T-helper 22 cell (primary cell): ENCODE measurements at regions not wholly inside any gene's neighbourhood (a gene's known extent, or its start where the extent isn't known, plus 50 kb on each side); places are given as distances from the start of the nearest gene placed in this dataset.
"Not testable (repeated sequence)": the region's sequence is repeated elsewhere in the genome, so short reads cannot be mapped to it uniquely, and the experiment has no call there.

Experiments
- DNase-seq: peaks from one replicate; pipeline ENCODE4 v3.0.0-alpha.2; 2020; ENCODE audit warnings: low read depth

DNA sequence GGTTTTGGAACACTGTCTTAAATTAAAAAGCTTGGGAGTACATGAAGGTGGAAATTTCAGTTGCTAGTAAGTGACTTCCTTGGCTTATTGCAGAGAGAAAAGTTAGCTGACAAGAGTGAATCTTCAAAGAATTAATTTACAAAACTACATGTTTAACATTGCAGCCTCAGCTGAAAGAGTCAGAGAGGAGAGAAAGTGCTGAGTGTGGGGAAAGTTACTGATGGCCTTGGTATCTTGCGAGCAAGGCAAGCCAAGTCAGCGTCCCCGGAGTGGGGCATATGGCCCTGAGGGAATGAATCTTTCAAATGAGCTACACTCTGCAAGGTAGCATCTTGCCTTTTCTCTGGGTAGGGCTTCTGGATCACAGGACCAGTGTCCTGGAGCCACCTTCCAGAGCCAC is 131.3 kb downstream of the LPIN1 start:
- DNase-seq, result no peak

GRCh38 chr2:11885253-11885652 is 138.8 kb downstream of the LPIN1 start:
- not testable (repeated sequence) for DNase-seq

DNA sequence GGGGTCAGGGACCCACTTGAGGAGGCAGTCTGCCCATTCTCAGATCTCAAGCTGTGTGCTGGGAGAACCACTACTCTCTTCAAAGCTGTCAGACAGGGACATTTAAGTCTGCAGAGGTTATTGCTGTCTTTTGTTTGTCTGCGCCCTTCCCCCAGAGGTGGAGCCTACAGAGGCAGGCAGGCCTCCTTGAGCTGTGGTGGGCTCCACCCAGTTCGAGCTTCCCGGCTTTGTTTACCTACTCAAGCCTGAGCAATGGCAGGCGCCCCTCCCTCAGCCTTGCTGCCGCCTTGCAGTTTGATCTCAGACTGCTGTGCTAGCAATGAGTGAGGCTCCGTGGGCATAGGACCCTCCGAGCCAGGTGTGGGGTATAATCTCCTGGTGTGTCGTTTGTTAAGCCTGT is 140.5 kb downstream of the LPIN1 start:
- DNase-seq, result not testable (repeated sequence)

DNA sequence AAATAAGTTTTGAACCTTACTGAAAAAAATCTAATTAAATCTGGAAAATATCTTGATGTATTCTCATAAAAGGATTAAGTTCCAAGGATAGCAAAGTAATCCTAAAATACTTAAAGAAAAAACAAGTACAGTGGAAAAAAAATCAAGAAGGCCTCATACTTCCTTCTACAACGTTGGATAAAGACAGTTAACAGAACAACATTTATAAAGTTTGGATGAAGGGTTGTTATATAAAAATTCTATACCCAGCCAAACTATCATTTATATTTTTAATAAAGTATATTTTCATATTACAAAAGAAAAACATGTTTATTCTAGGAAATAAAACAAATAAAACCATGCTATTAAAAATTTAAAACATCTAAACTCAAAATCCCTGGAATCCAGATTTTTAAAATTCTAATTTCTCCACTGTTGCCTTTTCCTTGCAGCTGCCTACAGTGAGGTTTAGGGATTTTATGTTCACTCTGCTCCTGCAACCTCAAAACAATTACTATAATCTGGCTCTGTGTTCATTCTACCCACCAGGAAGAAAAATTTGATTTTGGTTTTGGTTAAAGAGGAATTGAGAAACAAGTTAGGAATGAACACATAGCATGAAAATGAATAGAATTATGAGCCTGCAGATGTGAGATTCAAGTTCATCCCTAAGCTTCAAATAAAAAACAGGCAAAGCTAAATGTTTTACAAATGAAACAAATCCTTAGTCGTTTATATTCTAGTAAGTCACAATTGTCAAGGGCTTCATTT is 142.8 kb downstream of the LPIN1 start:
- no peak for DNase-seq

- DNase-seq, result no peak
These were observed 143.4 kb downstream of the LPIN1 start for GRCh38 chr2:11889854-11890253.

DNA sequence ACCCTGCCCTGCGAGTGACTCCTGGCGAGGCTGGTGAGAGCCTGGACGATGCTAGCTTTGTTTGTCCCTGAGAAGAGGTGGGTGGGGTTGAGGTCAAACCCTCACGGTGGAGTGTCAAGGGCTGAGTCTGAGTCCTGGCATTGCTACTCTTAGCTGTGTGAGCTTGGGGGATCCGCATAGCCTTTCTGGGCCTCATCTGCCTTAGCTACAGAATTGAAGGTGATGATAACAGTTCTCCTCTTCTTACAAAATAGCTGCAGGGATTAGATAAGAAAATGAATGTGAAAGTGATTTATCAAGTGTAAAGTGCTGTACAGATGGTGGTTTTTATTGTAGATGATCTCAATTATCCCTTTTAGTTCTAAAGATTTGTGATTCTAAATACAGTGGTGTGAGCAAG is 144.6 kb downstream of the LPIN1 start:
- no peak for DNase-seq

DNA sequence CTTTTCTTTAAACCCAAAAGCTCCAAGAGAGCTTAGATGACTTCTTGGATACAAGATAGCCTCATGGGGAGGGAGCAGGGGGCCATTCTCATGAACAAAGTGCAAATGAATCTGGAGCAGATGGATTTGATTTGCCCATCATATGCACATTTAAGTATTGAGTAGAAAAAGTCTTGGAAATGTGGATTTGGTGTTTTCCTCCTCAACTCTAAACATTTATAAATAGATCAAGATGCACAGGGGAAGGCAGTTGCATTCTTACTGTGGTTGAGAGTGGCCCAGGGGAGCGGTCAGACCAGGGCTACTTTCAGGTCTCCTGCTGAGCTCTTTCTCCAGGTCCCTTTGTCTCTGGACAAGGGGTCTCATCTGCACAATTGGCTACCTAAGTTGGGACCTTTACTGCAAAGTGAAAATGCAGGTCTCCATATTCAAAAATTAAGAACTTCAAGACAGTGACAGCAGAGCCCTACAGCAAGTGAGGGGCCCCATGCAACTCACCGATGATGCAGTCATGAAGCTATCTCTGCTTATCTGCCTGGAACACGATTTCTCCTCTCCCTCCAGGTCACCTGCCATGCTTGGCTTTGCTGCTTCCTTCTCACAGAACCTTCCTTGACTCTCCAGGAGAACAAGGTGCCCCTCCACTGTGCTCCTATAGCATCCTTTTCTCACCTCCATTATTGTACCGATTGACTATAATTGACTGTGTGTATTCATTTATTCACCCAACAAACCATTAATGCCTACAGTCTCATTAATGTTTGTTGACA is 145.4 kb downstream of the LPIN1 start:
- no peak for DNase-seq

DNA sequence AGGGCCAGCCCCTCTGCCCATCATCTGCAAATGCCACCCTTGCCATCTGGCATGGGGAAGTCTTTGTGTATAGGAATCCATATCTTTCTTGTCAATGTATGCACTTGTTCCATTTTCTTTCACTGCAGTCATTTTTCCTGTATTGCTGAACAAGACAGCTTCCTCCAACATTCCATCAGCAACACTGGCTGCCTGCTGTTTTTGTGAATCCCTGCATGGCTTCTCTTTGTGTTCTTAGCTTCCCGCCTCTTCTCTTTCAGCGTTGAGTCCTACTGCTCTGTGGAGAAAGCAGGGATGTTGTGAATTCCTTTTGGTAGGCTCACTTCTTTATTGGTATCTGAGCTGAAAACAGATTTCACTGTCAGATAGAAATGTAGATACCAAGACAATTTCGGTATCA is 150.0 kb downstream of the LPIN1 start:
- no peak for DNase-seq

DNA sequence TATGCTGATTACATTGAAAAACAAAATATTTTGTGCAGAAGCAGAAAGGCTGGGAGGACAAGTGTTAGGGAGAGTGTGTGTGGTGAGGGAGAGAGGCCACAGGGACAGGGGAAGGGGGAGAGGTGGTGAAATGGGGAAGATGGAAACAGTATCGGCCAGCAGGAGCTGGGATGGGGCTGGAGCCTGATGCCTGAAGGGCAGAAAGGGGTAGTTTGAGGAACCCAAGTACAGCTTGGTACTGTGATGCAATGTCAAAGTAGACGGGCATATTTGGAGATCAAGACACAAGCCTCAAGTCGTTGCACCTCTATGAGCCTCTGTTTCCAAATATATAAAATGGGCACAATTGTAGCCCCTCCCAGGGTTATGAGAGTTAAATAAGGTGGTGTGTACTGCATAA is 152.1 kb downstream of the LPIN1 start:
- no peak for DNase-seq

GRCh38 chr2:11899264-11899818 is 152.9 kb downstream of the LPIN1 start:
- no peak for DNase-seq

GRCh38 chr2:11900891-11901290 is 154.5 kb downstream of the LPIN1 start:
- not testable (repeated sequence) for DNase-seq

DNA sequence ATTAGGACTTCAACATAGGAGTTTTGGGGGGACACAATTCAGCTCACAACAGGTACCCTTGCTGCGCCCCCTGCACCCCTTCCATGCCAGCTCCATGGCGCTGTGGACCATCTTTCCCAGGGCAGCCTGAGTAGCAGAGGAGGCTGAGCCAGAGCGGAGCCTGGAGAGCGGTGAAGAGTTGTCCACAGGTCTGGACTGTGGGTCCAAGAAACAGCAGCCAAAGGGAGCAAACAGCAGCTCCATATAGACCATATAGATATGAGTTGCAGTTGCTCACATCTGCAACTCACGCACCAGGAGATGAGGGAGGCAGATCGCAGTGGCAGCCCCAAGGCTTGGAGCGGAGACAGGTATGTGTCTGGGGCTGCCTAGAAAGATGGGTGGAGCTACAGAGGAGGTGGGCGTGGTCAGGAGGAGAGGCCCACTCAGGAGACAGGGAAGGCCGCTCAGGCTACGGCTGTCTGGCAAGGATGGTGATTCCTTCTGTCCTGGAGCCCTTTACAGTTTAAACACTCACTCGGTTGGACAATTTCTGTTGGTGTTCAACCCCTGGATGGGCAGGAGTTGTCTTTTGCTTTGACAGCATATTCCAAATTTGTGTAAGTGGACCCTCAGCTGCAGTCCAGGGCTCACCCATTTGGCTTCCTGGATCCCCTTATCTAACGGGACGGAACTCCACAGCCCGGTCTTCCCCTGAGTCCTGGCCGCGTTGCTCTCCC is 155.1 kb downstream of the LPIN1 start:
- DNase-seq, result no peak

DNA sequence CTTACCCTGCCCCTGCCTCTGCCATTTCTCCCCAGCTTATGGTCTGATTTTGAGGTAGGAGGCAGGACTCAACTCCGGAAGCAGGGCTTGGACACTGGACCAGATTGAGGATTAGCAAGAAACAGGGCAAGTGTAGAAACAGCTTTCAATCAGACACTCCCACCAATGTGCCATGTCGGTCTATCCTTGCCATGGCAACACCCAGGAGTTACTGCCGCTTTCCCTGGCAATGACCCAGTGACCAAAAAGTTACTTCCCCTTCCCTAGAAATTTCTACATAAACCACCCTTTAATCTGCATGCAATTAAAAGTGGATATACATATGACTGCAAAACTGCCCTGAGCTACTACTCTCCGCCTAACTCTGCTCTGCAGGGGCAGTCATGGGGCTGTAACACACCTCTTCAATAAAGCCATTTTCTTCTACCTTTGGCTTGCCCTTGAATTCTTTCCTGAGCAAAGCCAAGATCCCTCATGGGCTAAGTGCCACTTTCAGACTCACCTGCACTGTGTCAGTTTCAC is 156.7 kb downstream of the LPIN1 start:
- DNase-seq, result no peak

- DNase-seq, result no peak
These were observed 157.6 kb downstream of the LPIN1 start for GRCh38 chr2:11904029-11904428.

- no peak for DNase-seq
These were observed 158.5 kb downstream of the LPIN1 start for GRCh38 chr2:11904941-11905340.

DNA sequence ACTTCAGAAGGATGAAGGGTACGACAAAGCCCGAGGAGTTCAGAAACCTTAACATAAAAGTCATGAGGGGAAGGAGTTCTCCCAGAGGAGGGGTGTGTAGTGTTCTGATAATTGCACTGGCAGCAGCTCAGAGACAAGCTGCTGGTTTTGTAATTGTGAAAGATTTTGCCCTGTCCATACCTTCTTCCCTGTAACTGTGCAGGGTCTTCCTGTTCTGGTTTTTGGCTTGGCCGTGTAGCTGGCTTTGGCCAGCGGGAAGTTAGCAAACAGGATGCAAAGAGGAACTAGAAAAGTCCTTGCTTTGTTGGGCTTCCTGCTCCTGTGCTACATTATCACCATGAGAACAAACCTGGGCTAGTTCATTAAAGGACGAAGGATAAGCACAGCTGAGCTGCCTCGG is 160.8 kb downstream of the LPIN1 start:
- DNase-seq, result no peak

GRCh38 chr2:11910971-11911370 is 164.5 kb downstream of the LPIN1 start:
- no peak for DNase-seq

GRCh38 chr2:11912980-11913379 is 166.5 kb downstream of the LPIN1 start:
- no peak for DNase-seq

DNA sequence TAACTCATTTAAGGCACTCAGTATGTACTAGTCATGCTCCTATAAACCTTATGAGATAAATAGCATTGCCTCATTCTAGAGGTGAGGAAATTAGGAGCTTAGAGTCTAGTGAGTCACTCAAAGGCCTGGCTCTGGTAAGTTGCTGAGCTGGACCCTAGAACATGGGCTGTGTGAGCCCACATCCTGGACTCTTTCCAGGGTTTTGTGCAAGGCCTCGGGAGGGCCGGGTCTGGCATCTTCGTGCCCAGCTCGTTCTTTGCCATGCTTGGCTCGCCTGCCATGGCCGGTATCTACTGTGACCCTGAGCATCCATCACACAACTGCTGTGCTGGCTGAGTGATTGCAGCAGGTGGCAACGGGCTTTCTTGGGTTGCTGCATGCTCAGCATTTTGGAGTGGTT is 168.0 kb downstream of the LPIN1 start:
- DNase-seq, result no peak

GRCh38 chr2:11915650-11916049 is 169.2 kb downstream of the LPIN1 start:
- no peak for DNase-seq

DNA sequence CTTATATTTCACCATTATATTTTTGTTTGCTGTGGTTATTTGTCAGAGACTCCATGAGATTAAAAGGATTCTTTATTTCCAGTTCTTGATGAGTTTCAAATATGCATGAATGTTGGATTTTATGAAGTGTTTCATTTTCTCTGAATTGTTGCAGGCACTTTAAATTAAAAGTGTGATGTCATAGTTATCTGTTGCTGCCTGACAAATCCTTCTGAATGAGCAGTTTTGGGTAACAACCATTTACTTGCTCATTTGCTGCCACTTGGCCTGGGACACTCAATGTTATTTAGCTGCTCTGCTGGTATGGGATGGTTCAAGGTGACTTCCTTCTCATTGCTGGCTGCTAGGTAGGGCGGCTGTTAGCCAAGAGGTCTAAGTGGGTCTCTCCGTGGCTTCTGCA is 173.5 kb downstream of the LPIN1 start:
- DNase-seq, result no peak

DNA sequence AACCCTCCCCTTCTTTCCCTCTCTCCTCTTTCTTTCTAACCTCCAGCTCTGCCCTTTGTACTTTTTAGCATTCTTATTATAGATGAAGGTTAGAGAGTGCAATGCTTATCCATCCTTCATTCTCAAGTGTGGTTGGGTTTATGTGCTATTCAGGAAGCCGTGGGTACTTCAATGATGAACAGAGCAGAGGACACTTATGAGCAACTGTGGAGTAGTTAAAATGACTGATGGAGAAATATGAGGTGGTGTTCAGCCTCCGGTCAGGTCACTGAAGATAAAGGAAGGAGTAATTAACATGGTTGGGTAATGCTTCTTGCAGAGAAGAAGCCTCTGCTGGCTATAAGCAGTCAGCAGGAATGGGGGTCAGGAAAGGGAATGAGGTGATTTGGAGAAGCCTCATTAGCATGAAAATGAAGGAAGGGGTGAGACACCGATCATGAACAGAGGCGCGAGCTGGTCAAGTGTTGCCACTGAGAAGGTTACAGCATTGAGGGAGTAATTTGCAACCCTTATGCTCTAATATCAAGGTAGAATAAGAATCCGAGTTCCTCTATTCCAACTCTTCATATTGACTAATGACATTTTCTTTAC is 174.7 kb downstream of the LPIN1 start:
- DNase-seq, result no peak
